MCF 10A (cell line): ENCODE measurements at regions not wholly inside any gene's neighbourhood (a gene's known extent, or its start where the extent isn't known, plus 50 kb on each side); places are given as distances from the start of the nearest gene placed in this dataset.

ENCODE experiments used
- BruUV-seq: library from RNA; stranded (reverse); fragments of 400-500 nt; replicated peaks from 2 replicates; lab custom pipeline; 2021; lab: Mats Ljungman, UMichigan
- CTCF ChIA-PET: fragments of 300-600 bp; sonication (Branson Sonifier 250); formaldehyde crosslinking; extraction: SDS; loops from one replicate; lab custom pipeline; 2021; ENCODE audit warnings: antibody characterized with exemption, inconsistent platforms; lab: Yijun Ruan, JAX
- POLR2A ChIA-PET: fragments of 300-600, 350-650 bp; sonication (Branson Sonifier 250); formaldehyde crosslinking; extraction: SDS; loops from one replicate; lab custom pipeline; 2020; ENCODE audit warnings: antibody characterized with exemption, inconsistent platforms; lab: Yijun Ruan, JAX
- DNase-seq: peaks from one replicate; pipeline ENCODE4 v3.0.0-alpha.2; 2018; ENCODE audit not compliant: unreplicated experiment
- H3K27ac Mint-ChIP-seq: one replicate; pipeline ENCODE4 v1.8.0; 2022; ENCODE audit warnings: mild to moderate bottlenecking, low read depth, mixed read lengths; ENCODE audit not compliant: unreplicated experiment
- H3K27me3 Mint-ChIP-seq: one replicate; pipeline ENCODE4 v1.8.0; 2022; ENCODE audit warnings: mixed read lengths; ENCODE audit not compliant: insufficient read depth, unreplicated experiment
- H3K36me3 Mint-ChIP-seq: one replicate; pipeline ENCODE4 v1.8.0; 2022; ENCODE audit warnings: mild to moderate bottlenecking, moderate library complexity, mixed read lengths; ENCODE audit not compliant: insufficient read depth, unreplicated experiment
- H3K4me1 Mint-ChIP-seq: one replicate; pipeline ENCODE4 v1.8.0; 2022; ENCODE audit warnings: mixed read lengths; ENCODE audit not compliant: insufficient read depth, unreplicated experiment
- H3K4me3 Mint-ChIP-seq: one replicate; pipeline ENCODE4 v1.8.0; 2022; ENCODE audit warnings: mild to moderate bottlenecking, moderate library complexity, mixed read lengths; ENCODE audit not compliant: unreplicated experiment
- H3K9me3 Mint-ChIP-seq: one replicate; pipeline ENCODE4 v1.8.0; 2022; ENCODE audit warnings: mixed read lengths; ENCODE audit not compliant: unreplicated experiment
- CTCF ChIP-seq: fragments of 200-600 bp; IDR thresholded peaks from one replicate; pipeline ENCODE4 v1.8.0; 2022; ENCODE audit warnings: antibody characterized with exemption, mild to moderate bottlenecking; ENCODE audit not compliant: unreplicated experiment
- intact Hi-C: fragments of 100-400 bp; cut with micrococcal nuclease; formaldehyde crosslinking; loops from 2 replicates; pipeline ENCODE4 v1.14.1; 2022

GRCh38 chr16:7085776-7086175 lies 246.9 kb upstream of the RBFOX1 start:
- no TSS peak for BruUV-seq
- no peaks in the 10 kb centered on the region for H3K27me3 Mint-ChIP-seq
- CTCF ChIA-PET: no interaction called here
- no peak for DNase-seq
- no peaks in the 10 kb centered on the region for H3K36me3 Mint-ChIP-seq
- H3K4me3 Mint-ChIP-seq: no peak overlapping the region
- no peaks in the 10 kb centered on the region for H3K4me1 Mint-ChIP-seq
- H3K27ac Mint-ChIP-seq: no peak overlapping the region
- peaks cover 19% of the 10 kb centered on the region for H3K9me3 Mint-ChIP-seq
- no peak for TF ChIP-seq CTCF
- POLR2A ChIA-PET: no interaction called here
- intact Hi-C loops: no loop called here

DNA sequence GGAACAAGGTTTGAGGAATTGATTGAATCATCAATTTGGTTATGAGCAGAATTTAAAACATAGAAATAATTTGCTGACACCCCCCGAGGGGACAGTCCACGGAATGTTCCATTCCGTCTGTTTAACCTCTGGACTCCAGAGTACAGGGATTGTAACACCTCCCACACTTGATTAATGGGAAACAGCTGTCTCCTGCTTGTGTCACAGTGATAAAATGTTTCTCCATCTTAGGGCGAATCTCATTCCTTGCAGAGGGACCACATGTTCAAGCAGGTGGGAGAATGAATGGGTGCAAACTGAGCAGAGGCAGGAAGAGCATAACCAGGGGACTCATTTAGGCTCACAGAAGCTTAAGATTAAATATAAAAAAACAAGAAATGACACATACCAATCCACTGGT lies 249.5 kb upstream of the RBFOX1 start:
- BruUV-seq: no TSS peak
- Mint-ChIP-seq H3K9me3 (peaks cover 37% of the 10 kb centered on the region), H3K27me3 (no peaks in the 10 kb centered on the region), H3K4me3 (no peak overlapping the region), H3K4me1 (no peaks in the 10 kb centered on the region), H3K36me3 (no peaks in the 10 kb centered on the region), H3K27ac (no peak overlapping the region)
- ChIA-PET CTCF (no interaction called here), POLR2A (no interaction called here)
- intact Hi-C loops: no loop called here
- DNase-seq: no peak
- no peak for TF ChIP-seq CTCF

DNA sequence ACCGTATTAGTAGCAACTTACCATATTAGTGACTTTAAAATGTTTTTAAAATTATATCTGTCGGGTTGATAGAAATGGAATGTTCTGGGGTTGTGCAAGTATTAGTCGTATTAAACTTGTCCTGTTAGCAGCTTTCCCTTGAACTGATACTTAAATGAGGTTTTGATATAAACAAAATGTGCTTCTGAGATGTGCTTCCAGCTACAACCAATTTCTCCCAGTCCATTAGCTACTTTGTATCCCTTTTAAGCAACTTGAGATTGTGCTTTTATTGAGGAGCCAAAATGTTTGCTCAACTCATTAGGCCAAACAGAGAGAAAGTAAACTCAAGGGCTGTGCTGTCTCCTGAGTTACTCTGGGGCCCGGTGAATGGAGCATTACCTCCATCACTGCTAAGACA lies 255.0 kb upstream of the RBFOX1 start:
- intact Hi-C loops: no loop called here
- no peak for DNase-seq
- POLR2A ChIA-PET: no interaction called here
- no TSS peak for BruUV-seq
- no peak for TF ChIP-seq CTCF
- Mint-ChIP-seq H3K4me1 (no peaks in the 10 kb centered on the region), H3K4me3 (no peak overlapping the region), H3K27me3 (no peaks in the 10 kb centered on the region), H3K9me3 (peaks cover 46% of the 10 kb centered on the region), H3K36me3 (no peaks in the 10 kb centered on the region), H3K27ac (no peak overlapping the region)
- CTCF ChIA-PET: no interaction called here

- intact Hi-C loops: no loop called here
- no peaks in the 10 kb centered on the region for H3K4me1 Mint-ChIP-seq
- H3K27me3 Mint-ChIP-seq: no peaks in the 10 kb centered on the region
- no peaks in the 10 kb centered on the region for H3K36me3 Mint-ChIP-seq
- ChIA-PET CTCF (no interaction called here), POLR2A (no interaction called here)
- no TSS peak for BruUV-seq
- DNase-seq: no peak
- H3K4me3 Mint-ChIP-seq: no peak overlapping the region
- no peak overlapping the region for H3K27ac Mint-ChIP-seq
- H3K9me3 Mint-ChIP-seq: peaks cover 46% of the 10 kb centered on the region
- no peak for TF ChIP-seq CTCF
Observed at GRCh38 chr16:7074715-7075114, 257.9 kb upstream of the RBFOX1 start.
